ENCODE measurements at regions not wholly inside any gene's neighbourhood (a gene's known extent, or its start where the extent isn't known, plus 50 kb on each side); places are given as distances from the start of the nearest gene placed in this dataset.

- TF ChIP-seq, protein P1, sequence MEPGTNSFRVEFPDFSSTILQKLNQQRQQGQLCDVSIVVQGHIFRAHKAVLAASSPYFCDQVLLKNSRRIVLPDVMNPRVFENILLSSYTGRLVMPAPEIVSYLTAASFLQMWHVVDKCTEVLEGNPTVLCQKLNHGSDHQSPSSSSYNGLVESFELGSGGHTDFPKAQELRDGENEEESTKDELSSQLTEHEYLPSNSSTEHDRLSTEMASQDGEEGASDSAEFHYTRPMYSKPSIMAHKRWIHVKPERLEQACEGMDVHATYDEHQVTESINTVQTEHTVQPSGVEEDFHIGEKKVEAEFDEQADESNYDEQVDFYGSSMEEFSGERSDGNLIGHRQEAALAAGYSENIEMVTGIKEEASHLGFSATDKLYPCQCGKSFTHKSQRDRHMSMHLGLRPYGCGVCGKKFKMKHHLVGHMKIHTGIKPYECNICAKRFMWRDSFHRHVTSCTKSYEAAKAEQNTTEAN (CRISPR knock-in tag; IDR thresholded peaks at IDR 0.05) = no peak
- TF ChIP-seq CTCF (IDR thresholded peaks at IDR 0.05) = no peak
- TF ChIP-seq CREB1 (CRISPR knock-in tag; IDR thresholded peaks at IDR 0.05) = no peak
- no peak for TF ChIP-seq ZNF263 (CRISPR knock-in tag; IDR thresholded peaks at IDR 0.05; ENCODE audit: low read depth)
- TF ChIP-seq ESRRA (CRISPR knock-in tag; IDR thresholded peaks at IDR 0.05; ENCODE audit: borderline replicate concordance) = no peak
- TF ChIP-seq USF1 (CRISPR knock-in tag; IDR thresholded peaks at IDR 0.05) = no peak
- no peak for TF ChIP-seq ETV6 (CRISPR knock-in tag; IDR thresholded peaks at IDR 0.05)
- no peak for TF ChIP-seq CBFB (CRISPR knock-in tag; IDR thresholded peaks at IDR 0.05; ENCODE audit: low read depth)
- TF ChIP-seq ZNF317 (CRISPR knock-in tag; IDR thresholded peaks at IDR 0.05; ENCODE audit: borderline replicate concordance, low read depth) = no peak
Measured at GRCh38 chr18:67081482-67082211, 434.9 kb downstream of the DSEL start.
